GM12865 (cell line): ENCODE measurements at regions not wholly inside any gene's neighbourhood (a gene's known extent, or its start where the extent isn't known, plus 50 kb on each side); places are given as distances from the start of the nearest gene placed in this dataset.
"Not testable (repeated sequence)": the region's sequence is repeated elsewhere in the genome, so short reads cannot be mapped to it uniquely, and the experiment has no call there.

Source experiments
- DNase-seq: peaks from one replicate; pipeline ENCODE4 v3.0.0; 2010; ENCODE audit warnings: low read depth
- H3K4me3 ChIP-seq: 2 replicates; pipeline ENCODE4 v1.5.1; 2011; ENCODE audit warnings: mild to moderate bottlenecking, low read depth, low read length, control low read depth
- TF ChIP-seq, protein P1 (sequence below): IDR thresholded peaks from 2 replicates; pipeline ENCODE4 v1.5.1; 2011; ENCODE audit warnings: low read length, control low read depth, low read depth, inconsistent platforms; ENCODE audit not compliant: insufficient read depth; ENCODE audit errors: missing control alignments

DNA sequence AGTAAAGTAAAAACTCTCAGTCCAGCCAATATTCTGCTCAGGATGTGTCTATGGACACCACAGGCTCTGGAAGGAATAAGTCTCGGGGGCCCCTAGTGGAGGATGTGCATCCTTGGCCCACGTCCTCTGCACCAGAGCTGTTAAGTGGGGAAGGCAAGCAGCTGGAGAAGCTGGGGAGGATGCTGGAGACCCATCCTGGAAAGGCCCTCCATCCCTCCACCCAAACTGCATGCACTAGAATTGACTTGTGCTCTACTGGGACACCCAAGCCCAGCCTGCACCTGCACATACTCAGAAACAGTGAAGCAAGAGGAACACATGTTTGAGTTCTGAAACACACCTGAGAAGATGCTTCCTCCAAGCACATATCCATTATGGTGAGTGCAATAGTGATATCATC is 307.8 kb downstream of the TSHZ3 start:
- no peak for DNase-seq
- TF ChIP-seq, protein P1, sequence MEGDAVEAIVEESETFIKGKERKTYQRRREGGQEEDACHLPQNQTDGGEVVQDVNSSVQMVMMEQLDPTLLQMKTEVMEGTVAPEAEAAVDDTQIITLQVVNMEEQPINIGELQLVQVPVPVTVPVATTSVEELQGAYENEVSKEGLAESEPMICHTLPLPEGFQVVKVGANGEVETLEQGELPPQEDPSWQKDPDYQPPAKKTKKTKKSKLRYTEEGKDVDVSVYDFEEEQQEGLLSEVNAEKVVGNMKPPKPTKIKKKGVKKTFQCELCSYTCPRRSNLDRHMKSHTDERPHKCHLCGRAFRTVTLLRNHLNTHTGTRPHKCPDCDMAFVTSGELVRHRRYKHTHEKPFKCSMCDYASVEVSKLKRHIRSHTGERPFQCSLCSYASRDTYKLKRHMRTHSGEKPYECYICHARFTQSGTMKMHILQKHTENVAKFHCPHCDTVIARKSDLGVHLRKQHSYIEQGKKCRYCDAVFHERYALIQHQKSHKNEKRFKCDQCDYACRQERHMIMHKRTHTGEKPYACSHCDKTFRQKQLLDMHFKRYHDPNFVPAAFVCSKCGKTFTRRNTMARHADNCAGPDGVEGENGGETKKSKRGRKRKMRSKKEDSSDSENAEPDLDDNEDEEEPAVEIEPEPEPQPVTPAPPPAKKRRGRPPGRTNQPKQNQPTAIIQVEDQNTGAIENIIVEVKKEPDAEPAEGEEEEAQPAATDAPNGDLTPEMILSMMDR: no peak
- H3K4me3 ChIP-seq: no peak overlapping the region

DNA sequence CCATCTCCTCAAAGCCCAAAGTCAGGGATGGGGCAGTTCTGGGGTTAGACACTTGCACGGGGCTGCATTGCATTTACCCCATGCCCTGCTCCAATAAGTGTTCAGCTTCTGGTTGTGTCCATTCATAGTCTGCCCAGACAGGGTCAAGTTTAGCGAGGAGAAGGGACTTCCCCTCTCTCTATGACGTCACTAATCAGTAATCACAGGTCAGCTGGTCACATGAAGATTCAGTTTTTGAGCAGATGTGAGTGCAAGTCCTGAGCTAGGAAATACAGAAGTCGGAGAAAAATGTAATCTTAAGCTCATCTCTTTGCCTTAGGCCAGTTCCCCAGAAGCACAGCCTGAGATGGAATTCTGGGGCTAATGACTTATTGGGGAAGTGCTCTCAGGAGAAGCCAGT is 310.1 kb downstream of the TSHZ3 start:
- TF ChIP-seq, protein P1: no peak

DNA sequence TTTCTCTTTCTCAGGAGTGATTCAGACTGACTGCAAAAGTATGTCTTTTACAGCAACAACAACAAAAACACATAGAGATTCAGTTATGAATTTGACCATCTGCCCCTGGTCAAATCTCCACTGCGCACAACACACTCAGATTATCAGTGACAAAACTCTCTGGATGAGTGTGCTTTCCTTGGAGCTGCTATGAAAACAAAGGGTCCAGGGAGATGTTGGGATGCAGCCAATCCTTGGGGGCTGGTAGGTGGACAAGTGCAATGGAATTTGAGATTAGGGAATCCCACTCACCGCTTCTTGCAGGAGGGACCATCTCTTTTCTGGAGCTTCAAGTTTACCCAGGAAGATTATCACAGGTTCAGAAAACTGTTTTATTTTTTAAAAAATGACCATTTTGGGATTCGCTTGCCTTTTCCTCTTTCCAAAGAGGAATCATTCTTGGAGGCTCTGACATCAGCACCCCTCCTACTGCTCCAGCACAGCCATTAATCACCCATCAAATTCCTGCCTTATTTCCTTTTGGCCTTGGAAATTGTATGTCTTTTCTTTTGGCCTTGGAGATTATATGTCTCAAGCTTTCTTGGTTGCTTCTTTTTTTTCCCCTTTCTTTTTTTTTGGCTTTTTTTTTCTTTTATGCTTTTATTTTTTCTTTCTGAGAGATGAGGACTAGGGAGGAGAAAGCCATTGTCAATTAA is 311.8 kb downstream of the TSHZ3 start:
- no peak for DNase-seq
- TF ChIP-seq, protein P1: no peak
- no peak overlapping the region for H3K4me3 ChIP-seq

More for the DNA sequence above, 310.1 kb downstream of the TSHZ3 start:
- no peak overlapping the region for H3K4me3 ChIP-seq
- DNase-seq: no peak

DNA sequence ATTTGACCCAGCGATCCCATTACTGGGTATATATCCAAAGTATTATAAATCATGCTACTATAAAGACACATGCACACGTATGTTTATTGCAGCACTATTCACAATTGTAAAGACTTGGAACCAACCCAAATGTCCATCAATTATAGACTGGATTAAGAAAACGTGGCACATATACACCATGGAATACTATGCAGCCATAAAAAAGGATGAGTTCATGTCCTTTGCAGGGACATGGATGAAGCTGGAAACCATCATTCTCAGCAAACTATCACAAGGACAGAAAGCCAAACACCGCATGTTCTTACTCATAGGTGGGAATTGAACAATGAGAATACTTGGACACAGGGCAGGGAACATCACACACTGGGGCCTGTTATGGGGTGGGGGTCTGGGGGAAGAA is 317.8 kb downstream of the TSHZ3 start:
- not testable (repeated sequence) for H3K4me3 ChIP-seq, DNase-seq

DNA sequence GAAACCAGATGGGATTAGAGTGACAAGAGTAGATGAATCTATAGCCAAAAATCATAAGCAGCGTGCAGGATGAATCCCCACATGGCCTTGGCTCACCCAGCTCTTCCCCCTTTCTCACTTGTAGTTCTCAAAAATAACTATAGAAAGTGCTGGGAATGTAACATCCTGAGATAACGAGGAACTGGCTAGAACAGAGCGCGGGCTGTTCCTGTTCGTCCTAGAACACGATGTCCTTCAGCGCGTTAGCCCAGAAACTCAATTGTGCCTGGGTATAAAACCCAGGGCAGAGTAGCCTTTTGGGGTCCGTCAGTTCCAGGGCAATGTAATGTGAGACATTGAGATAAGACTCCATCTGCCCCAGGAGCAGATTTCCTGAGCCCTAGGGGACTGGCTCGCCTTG is 326.2 kb downstream of the TSHZ3 start:
- DNase-seq: no peak
- TF ChIP-seq, protein P1: no peak
- no peak overlapping the region for H3K4me3 ChIP-seq

DNA sequence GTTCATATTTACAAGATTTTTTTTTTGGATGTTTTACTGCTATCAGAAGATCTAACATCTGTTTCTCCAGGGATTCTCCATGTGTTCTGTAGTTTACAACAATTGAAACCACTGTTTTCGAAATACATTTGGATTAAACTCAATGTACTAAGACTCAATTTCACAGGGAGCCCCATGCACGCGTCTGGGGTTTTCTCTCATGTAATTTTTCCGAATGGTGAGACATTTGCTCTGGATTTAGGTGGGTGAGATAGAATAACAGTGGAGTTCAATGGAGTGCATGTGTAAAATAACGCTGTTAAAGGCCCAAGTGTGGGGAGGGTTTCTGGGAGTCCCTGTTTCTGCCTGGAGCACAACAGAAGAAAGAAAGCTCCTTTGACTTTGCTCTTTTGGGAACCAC is 330.3 kb downstream of the TSHZ3 start:
- TF ChIP-seq, protein P1: no peak
- no peak overlapping the region for H3K4me3 ChIP-seq
- no peak for DNase-seq

DNA sequence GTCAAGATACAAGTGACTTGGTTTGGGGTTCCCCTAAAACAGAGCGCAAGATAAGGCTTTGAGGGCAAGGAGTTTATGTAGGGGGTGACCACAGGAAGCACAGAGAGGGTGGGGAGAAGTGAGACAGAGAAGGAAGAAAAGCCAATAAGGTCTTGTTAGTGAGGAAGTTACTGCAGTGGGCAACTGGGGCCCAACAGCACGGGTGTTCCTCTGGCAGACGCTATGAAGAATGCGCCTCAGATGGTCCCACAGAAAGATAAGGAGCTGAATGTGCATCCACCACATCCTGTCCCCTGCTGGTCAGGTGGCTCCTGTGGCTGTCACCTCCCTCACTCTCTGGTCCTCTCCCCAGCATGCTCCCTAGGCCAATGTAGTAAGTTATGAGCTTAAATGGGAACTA is 333.5 kb downstream of the TSHZ3 start:
- H3K4me3 ChIP-seq: no peak overlapping the region
- TF ChIP-seq, protein P1: no peak
- DNase-seq: no peak
